ENCODE measurements at regions not wholly inside any gene's neighbourhood (a gene's known extent, or its start where the extent isn't known, plus 50 kb on each side); places are given as distances from the start of the nearest gene placed in this dataset.
"Not testable (repeated sequence)": the region's sequence is repeated elsewhere in the genome, so short reads cannot be mapped to it uniquely, and the experiment has no call there.

GRCh38 chr1:213605732-213606131 lies 382.0 kb upstream of the PROX1 start:
- H3K27ac ChIP-seq (ENCODE audit: low read length): no peak overlapping the region
- no peaks in the 10 kb centered on the region for H3K4me1 ChIP-seq (ENCODE audit: insufficient read depth, low read length)
- H3K9me3 ChIP-seq (ENCODE audit: insufficient read depth, low read depth, low read length): no peaks in the 10 kb centered on the region
- no peak overlapping the region for H3K4me3 ChIP-seq (ENCODE audit: low read length)
- no peaks in the 10 kb centered on the region for H3K36me3 ChIP-seq (ENCODE audit: insufficient read depth, low read depth, low read length)
- no peaks in the 10 kb centered on the region for H3K27me3 ChIP-seq (ENCODE audit: insufficient read depth, low read length)
- no peak overlapping the region for H3K9ac ChIP-seq (ENCODE audit: low read depth, low read length)

- no peak overlapping the region for H3K9ac ChIP-seq (ENCODE audit: low read depth, low read length)
- H3K9me3 ChIP-seq (ENCODE audit: insufficient read depth, low read depth, low read length): no peaks in the 10 kb centered on the region
- no peak overlapping the region for H3K27ac ChIP-seq (ENCODE audit: low read length)
- no peaks in the 10 kb centered on the region for H3K4me1 ChIP-seq (ENCODE audit: insufficient read depth, low read length)
- no peaks in the 10 kb centered on the region for H3K27me3 ChIP-seq (ENCODE audit: insufficient read depth, low read length)
- H3K36me3 ChIP-seq (ENCODE audit: insufficient read depth, low read depth, low read length): no peaks in the 10 kb centered on the region
- H3K4me3 ChIP-seq (ENCODE audit: low read length): no peak overlapping the region
Measured at GRCh38 chr1:213606252-213606820, 381.4 kb upstream of the PROX1 start.

- H3K4me1 ChIP-seq (ENCODE audit: insufficient read depth, low read length): no peaks in the 10 kb centered on the region
- H3K9me3 ChIP-seq (ENCODE audit: insufficient read depth, low read depth, low read length): no peaks in the 10 kb centered on the region
- no peaks in the 10 kb centered on the region for H3K27me3 ChIP-seq (ENCODE audit: insufficient read depth, low read length)
Measured at GRCh38 chr1:213613549-213613948, 374.2 kb upstream of the PROX1 start.

GRCh38 chr1:213615226-213615916 lies 372.4 kb upstream of the PROX1 start:
- Histone ChIP-seq H3K9me3 (ENCODE audit: insufficient read depth, low read depth, low read length) (no peaks in the 10 kb centered on the region), H3K36me3 (ENCODE audit: insufficient read depth, low read depth, low read length) (no peaks in the 10 kb centered on the region), H3K4me3 (ENCODE audit: low read length) (no peak overlapping the region), H3K27me3 (ENCODE audit: insufficient read depth, low read length) (no peaks in the 10 kb centered on the region), H3K9ac (ENCODE audit: low read depth, low read length) (no peak overlapping the region), H3K4me1 (ENCODE audit: insufficient read depth, low read length) (no peaks in the 10 kb centered on the region), H3K27ac (ENCODE audit: low read length) (no peak overlapping the region)

More at GRCh38 chr1:213613549-213613948, 374.2 kb upstream of the PROX1 start:
- no peak overlapping the region for H3K4me3 ChIP-seq (ENCODE audit: low read length)
- H3K9ac ChIP-seq (ENCODE audit: low read depth, low read length): no peak overlapping the region
- H3K36me3 ChIP-seq (ENCODE audit: insufficient read depth, low read depth, low read length): no peaks in the 10 kb centered on the region
- H3K27ac ChIP-seq (ENCODE audit: low read length): no peak overlapping the region

- no peaks in the 10 kb centered on the region for H3K36me3 ChIP-seq (ENCODE audit: insufficient read depth, low read depth, low read length)
- no peak overlapping the region for H3K4me3 ChIP-seq (ENCODE audit: low read length)
- H3K27ac ChIP-seq (ENCODE audit: low read length): no peak overlapping the region
- H3K9me3 ChIP-seq (ENCODE audit: insufficient read depth, low read depth, low read length): no peaks in the 10 kb centered on the region
- H3K9ac ChIP-seq (ENCODE audit: low read depth, low read length): no peak overlapping the region
- no peaks in the 10 kb centered on the region for H3K27me3 ChIP-seq (ENCODE audit: insufficient read depth, low read length)
- no peaks in the 10 kb centered on the region for H3K4me1 ChIP-seq (ENCODE audit: insufficient read depth, low read length)
Measured at GRCh38 chr1:213617133-213617532, 370.6 kb upstream of the PROX1 start.

GRCh38 chr1:213618094-213618493 lies 369.7 kb upstream of the PROX1 start:
- Histone ChIP-seq H3K27me3 (ENCODE audit: insufficient read depth, low read length) (no peaks in the 10 kb centered on the region), H3K9me3 (ENCODE audit: insufficient read depth, low read depth, low read length) (no peaks in the 10 kb centered on the region), H3K4me1 (ENCODE audit: insufficient read depth, low read length) (no peaks in the 10 kb centered on the region), H3K27ac (ENCODE audit: low read length) (no peak overlapping the region), H3K9ac (ENCODE audit: low read depth, low read length) (no peak overlapping the region), H3K4me3 (ENCODE audit: low read length) (no peak overlapping the region), H3K36me3 (ENCODE audit: insufficient read depth, low read depth, low read length) (no peaks in the 10 kb centered on the region)

GRCh38 chr1:213619026-213619425 lies 368.7 kb upstream of the PROX1 start:
- Histone ChIP-seq H3K27me3 (ENCODE audit: insufficient read depth, low read length) (no peaks in the 10 kb centered on the region), H3K4me1 (ENCODE audit: insufficient read depth, low read length) (no peaks in the 10 kb centered on the region), H3K9ac (ENCODE audit: low read depth, low read length) (no peak overlapping the region), H3K27ac (ENCODE audit: low read length) (no peak overlapping the region), H3K9me3 (ENCODE audit: insufficient read depth, low read depth, low read length) (no peaks in the 10 kb centered on the region), H3K4me3 (ENCODE audit: low read length) (no peak overlapping the region), H3K36me3 (ENCODE audit: insufficient read depth, low read depth, low read length) (no peaks in the 10 kb centered on the region)

- H3K36me3 ChIP-seq (ENCODE audit: insufficient read depth, low read depth, low read length): no peaks in the 10 kb centered on the region
- no peaks in the 10 kb centered on the region for H3K4me1 ChIP-seq (ENCODE audit: insufficient read depth, low read length)
- H3K27ac ChIP-seq (ENCODE audit: low read length): no peak overlapping the region
- H3K9ac ChIP-seq (ENCODE audit: low read depth, low read length): no peak overlapping the region
- no peaks in the 10 kb centered on the region for H3K9me3 ChIP-seq (ENCODE audit: insufficient read depth, low read depth, low read length)
- no peak overlapping the region for H3K4me3 ChIP-seq (ENCODE audit: low read length)
- H3K27me3 ChIP-seq (ENCODE audit: insufficient read depth, low read length): no peaks in the 10 kb centered on the region
Measured at GRCh38 chr1:213621077-213621476, 366.7 kb upstream of the PROX1 start.

GRCh38 chr1:213622365-213623063 lies 365.3 kb upstream of the PROX1 start:
- Histone ChIP-seq H3K4me1 (ENCODE audit: insufficient read depth, low read length) (no peaks in the 10 kb centered on the region), H3K27me3 (ENCODE audit: insufficient read depth, low read length) (no peaks in the 10 kb centered on the region), H3K36me3 (ENCODE audit: insufficient read depth, low read depth, low read length) (no peaks in the 10 kb centered on the region), H3K27ac (ENCODE audit: low read length) (no peak overlapping the region), H3K9ac (ENCODE audit: low read depth, low read length) (no peak overlapping the region), H3K4me3 (ENCODE audit: low read length) (no peak overlapping the region), H3K9me3 (ENCODE audit: insufficient read depth, low read depth, low read length) (no peaks in the 10 kb centered on the region; the same call in 1 of the 2 replicates)

- Histone ChIP-seq H3K9ac (ENCODE audit: low read depth, low read length) (no peak overlapping the region), H3K36me3 (ENCODE audit: insufficient read depth, low read depth, low read length) (no peaks in the 10 kb centered on the region), H3K4me3 (ENCODE audit: low read length) (no peak overlapping the region), H3K27me3 (ENCODE audit: insufficient read depth, low read length) (no peaks in the 10 kb centered on the region), H3K4me1 (ENCODE audit: insufficient read depth, low read length) (no peaks in the 10 kb centered on the region), H3K27ac (ENCODE audit: low read length) (no peak overlapping the region), H3K9me3 (ENCODE audit: insufficient read depth, low read depth, low read length) (no peaks in the 10 kb centered on the region; the same call in 1 of the 2 replicates)
Measured at GRCh38 chr1:213623064-213623581, 364.6 kb upstream of the PROX1 start.

GRCh38 chr1:213623862-213624261 lies 363.9 kb upstream of the PROX1 start:
- Histone ChIP-seq H3K4me1 (ENCODE audit: insufficient read depth, low read length) (no peaks in the 10 kb centered on the region), H3K9ac (ENCODE audit: low read depth, low read length) (no peak overlapping the region), H3K27me3 (ENCODE audit: insufficient read depth, low read length) (no peaks in the 10 kb centered on the region), H3K27ac (ENCODE audit: low read length) (no peak overlapping the region), H3K36me3 (ENCODE audit: insufficient read depth, low read depth, low read length) (no peaks in the 10 kb centered on the region), H3K9me3 (ENCODE audit: insufficient read depth, low read depth, low read length) (no peaks in the 10 kb centered on the region; the same call in 1 of the 2 replicates), H3K4me3 (ENCODE audit: low read length) (no peak overlapping the region)

- not testable (repeated sequence) for H3K27ac ChIP-seq (ENCODE audit: low read length); H3K9me3 ChIP-seq (ENCODE audit: insufficient read depth, low read depth, low read length); H3K9ac ChIP-seq (ENCODE audit: low read depth, low read length); H3K36me3 ChIP-seq (ENCODE audit: insufficient read depth, low read depth, low read length); H3K27me3 ChIP-seq (ENCODE audit: insufficient read depth, low read length); H3K4me1 ChIP-seq (ENCODE audit: insufficient read depth, low read length); H3K4me3 ChIP-seq (ENCODE audit: low read length)
Measured at GRCh38 chr1:213636778-213637177, 351.0 kb upstream of the PROX1 start.

All from iPS-20b (cell line).